Kidney (tissue), 13 donors: ENCODE measurements at regions not wholly inside any gene's neighbourhood (a gene's known extent, or its start where the extent isn't known, plus 50 kb on each side); places are given as distances from the start of the nearest gene placed in this dataset.
A peak's percentile ranks its signal among the peaks of the same experiment; 100 is the strongest.

Experiments
- DNase-seq, 5 donors: peaks; one replicate each; pipeline ENCODE4 v3.0.0-alpha.2; 2013 to 2020
- FAIRE-seq: peaks from 2 replicates; lab custom pipeline; 2012; peaks lifted over from hg19 to GRCh38; lab: Jason Lieb, UNC
- H3K27ac ChIP-seq, 2 donors: one replicate each; pipeline ENCODE4 v1.7.0; 2013; ENCODE audit warnings: low read depth in 2 of 2, low read length in 2 of 2, inconsistent platforms in 1 of 2
- H3K27me3 ChIP-seq: one replicate; pipeline ENCODE4 v1.7.1; 2013; ENCODE audit warnings: low read length, inconsistent platforms; ENCODE audit not compliant: control insufficient read depth, insufficient read depth
- H3K36me3 ChIP-seq, 3 donors: one replicate each; pipeline versions ENCODE4 v1.7.0 to v1.7.1; 2013; ENCODE audit warnings: low read length in 3 of 3, control low read depth in 1 of 3, inconsistent platforms in 1 of 3; ENCODE audit not compliant: insufficient read depth in 3 of 3, control insufficient read depth in 2 of 3
- H3K4me1 ChIP-seq, 3 donors: one replicate each; pipeline versions ENCODE4 v1.7.0 to v1.7.1; 2013; ENCODE audit warnings: low read length in 3 of 3, inconsistent platforms in 1 of 3, low read depth in 1 of 3; ENCODE audit not compliant: control insufficient read depth in 2 of 3, insufficient read depth in 2 of 3
- H3K4me3 ChIP-seq, 3 donors: one replicate each; pipeline versions ENCODE4 v1.7.0 to v1.8.1; 2013; ENCODE audit warnings: low read length in 3 of 3, control low read depth in 1 of 3, inconsistent platforms in 1 of 3
- H3K9ac ChIP-seq, 3 donors: one replicate each; pipeline versions ENCODE4 v1.7.0 to v1.7.1; 2013; ENCODE audit warnings: low read length in 3 of 3, control low read depth in 1 of 3, inconsistent platforms in 1 of 3
- H3K9me3 ChIP-seq, 3 donors: one replicate each; pipeline versions ENCODE4 v1.7.0 to v1.7.1; 2013; ENCODE audit warnings: low read length in 3 of 3, control low read depth in 1 of 3, inconsistent platforms in 1 of 3; ENCODE audit not compliant: control insufficient read depth in 2 of 3, insufficient read depth in 1 of 3
- intact Hi-C: fragments of 100-400 bp; cut with DNase I; formaldehyde crosslinking; loops from one replicate; pipeline ENCODE4 v1.11.1; 2022
- TF ChIP-seq, protein P1 (sequence below): IDR thresholded peaks from 3 replicates; pipeline ENCODE4 v1.5.1; 2012; ENCODE audit warnings: mild to moderate bottlenecking, moderate library complexity, borderline replicate concordance; ENCODE audit not compliant: insufficient read depth; ENCODE audit errors: extremely low read depth
- donor health status: control.
- donor health status: control.
- donor health status: control.
- donor health status: control.
- donor health status: control.
- donor health status: DM: yes; HTN: yes; CAD: no.
- donor health status: Normal renal cell carcinoma (clear cell type).

DNA sequence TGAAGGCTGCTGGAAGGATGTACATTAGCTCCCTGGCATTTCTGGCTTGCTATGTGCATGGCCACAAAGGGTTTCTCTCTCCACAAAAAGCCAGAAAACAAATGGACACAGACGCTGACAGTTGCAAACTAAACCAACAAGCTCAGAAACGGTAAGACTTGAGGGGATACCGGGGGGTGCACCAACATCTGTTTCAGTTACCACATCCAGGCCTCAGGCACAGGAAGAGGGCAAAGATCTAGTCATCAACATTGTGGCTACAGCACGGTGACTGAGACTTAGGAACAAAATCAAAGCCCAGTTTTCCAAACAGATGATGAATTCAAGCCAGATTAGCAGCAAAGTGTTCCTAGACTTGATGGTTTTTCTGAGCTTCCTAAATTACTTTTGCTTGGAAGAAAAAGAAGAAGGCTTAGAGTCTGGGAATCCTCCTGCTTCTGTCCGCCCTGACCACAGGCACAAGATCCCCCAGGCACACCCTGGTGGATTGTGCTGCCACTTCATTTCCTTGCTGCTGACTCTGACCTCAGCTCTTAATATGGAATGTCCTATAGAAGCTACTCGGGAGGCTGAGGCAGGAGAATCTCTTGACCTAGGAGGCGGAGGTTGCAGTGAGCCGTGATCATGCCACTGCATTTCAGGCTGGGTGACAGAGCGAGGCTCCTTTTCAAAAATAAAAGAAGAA, 54.2 kb upstream of the ADGRF1 start:
- FAIRE-seq = no peak
- intact Hi-C loops = no loop called here
- Histone ChIP-seq H3K9ac (no peak overlapping the region), H3K4me1 (peaks cover 2 to 13% (median 2%) of the 10 kb centered on the region in 3 donors), H3K27ac (no peak overlapping the region), H3K9me3 (no peaks in the 10 kb centered on the region), H3K27me3 (no peaks in the 10 kb centered on the region), H3K4me3 (no peak overlapping the region), H3K36me3 (no peaks in the 10 kb centered on the region)
- TF ChIP-seq, protein P1, sequence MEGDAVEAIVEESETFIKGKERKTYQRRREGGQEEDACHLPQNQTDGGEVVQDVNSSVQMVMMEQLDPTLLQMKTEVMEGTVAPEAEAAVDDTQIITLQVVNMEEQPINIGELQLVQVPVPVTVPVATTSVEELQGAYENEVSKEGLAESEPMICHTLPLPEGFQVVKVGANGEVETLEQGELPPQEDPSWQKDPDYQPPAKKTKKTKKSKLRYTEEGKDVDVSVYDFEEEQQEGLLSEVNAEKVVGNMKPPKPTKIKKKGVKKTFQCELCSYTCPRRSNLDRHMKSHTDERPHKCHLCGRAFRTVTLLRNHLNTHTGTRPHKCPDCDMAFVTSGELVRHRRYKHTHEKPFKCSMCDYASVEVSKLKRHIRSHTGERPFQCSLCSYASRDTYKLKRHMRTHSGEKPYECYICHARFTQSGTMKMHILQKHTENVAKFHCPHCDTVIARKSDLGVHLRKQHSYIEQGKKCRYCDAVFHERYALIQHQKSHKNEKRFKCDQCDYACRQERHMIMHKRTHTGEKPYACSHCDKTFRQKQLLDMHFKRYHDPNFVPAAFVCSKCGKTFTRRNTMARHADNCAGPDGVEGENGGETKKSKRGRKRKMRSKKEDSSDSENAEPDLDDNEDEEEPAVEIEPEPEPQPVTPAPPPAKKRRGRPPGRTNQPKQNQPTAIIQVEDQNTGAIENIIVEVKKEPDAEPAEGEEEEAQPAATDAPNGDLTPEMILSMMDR = no peak
- no peak for DNase-seq

DNA sequence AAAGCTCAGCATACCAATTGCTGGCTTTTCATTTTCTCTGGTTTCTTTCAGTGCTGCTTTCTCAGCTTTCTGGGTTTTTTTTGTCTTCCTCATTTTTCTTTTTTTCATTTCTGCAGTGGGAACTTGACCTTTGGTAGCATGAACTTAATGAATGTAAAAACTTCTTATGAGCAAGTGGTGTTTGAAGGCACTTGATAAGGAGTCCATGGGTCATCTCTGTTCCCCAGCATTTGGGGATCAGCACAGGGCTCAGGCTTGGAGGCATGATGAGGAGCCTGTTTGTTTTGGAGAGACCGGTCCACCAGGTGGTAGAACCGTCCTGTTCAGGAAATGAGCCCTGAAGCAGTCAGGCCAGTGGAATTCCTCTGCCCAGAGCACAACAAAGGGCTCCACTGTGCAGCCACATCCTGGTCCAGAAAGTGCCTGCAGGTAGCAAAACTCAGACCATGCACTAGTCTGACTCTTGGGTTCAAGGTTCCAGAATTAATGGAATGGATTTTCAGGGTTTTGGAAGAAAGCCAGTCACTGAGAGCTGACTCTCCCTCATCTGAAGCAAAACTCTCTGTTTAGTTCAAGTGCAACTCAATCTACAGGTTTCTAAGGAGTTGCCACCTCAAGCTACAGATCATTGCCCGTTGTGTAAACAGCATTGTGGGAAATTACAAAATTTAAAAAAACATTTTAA, 52.3 kb upstream of the ADGRF1 start:
- intact Hi-C loops = no loop called here
- TF ChIP-seq, protein P1 = peak; percentile 22
- DNase-seq (peak in 2 of 5 donors; percentile 18 to 31), FAIRE-seq (no peak)
- Histone ChIP-seq H3K9me3 (no peaks in the 10 kb centered on the region), H3K27me3 (no peaks in the 10 kb centered on the region), H3K27ac (no peak overlapping the region), H3K36me3 (no peaks in the 10 kb centered on the region), H3K4me3 (no peak overlapping the region), H3K9ac (no peak overlapping the region), H3K4me1 (peaks cover 2 to 13% (median 2%) of the 10 kb centered on the region in 3 donors)

DNA sequence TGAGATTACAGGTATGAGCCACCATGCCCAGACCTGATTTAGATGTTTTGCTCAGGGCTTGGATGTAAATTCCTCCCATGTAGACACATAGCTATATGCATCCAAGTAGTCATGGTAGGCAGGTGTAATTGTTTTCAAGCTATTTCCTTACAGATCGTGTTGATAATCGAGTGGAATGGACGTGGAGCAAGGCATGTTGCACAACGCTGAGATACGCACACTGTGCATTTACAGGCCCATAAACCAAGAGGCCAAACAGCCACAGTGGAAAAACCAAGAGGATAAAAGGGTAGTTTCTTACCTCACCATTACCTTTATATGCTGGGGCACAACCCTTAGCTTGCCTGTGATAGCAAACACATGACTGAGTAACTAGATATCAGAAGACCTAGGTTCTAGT, 51.0 kb upstream of the ADGRF1 start:
- TF ChIP-seq, protein P1 = no peak
- intact Hi-C loops = no loop called here

More for the DNA sequence above, 51.0 kb upstream of the ADGRF1 start:
- FAIRE-seq (no peak), DNase-seq (no peak)
- Histone ChIP-seq H3K4me1 (peaks cover 2 to 13% (median 2%) of the 10 kb centered on the region in 3 donors), H3K36me3 (no peaks in the 10 kb centered on the region), H3K27me3 (no peaks in the 10 kb centered on the region), H3K9me3 (no peaks in the 10 kb centered on the region), H3K9ac (no peak overlapping the region), H3K27ac (no peak overlapping the region), H3K4me3 (no peak overlapping the region)
